ENCODE measurements at regions not wholly inside any gene's neighbourhood (a gene's known extent, or its start where the extent isn't known, plus 50 kb on each side); places are given as distances from the start of the nearest gene placed in this dataset.

DNA sequence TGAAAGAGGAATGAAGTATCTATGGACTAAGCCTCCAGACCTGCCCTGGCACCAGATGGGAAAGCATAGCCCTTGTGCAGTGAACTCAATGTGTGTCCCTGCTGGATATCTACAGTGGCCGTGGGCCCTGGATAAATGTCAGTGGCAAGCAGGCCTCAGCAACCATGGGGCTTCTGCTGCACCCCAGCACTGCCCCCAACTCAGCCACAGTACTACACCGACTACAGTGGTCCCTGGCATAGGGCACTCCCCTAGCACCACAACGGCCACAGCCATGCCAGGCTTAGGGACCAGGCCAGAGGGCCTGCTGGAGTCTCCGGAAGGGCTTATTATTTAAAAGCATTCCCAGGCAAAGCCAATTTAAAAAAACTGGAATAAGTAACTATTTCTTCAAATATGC, 459.1 kb downstream of the SH2D1A start:
- Histone ChIP-seq H3K36me3 (ENCODE audit: control insufficient read depth, insufficient read depth, low read length) (no peaks in the 10 kb centered on the region), H4K20me1 (ENCODE audit: control insufficient read depth, extremely low read depth, insufficient read depth, low read length) (no peaks in the 10 kb centered on the region), H2AFZ (ENCODE audit: low read length) (no peak overlapping the region), H3K4me2 (ENCODE audit: extremely low read depth, insufficient read depth, low read length) (no peak overlapping the region), H3K27ac (ENCODE audit: insufficient read depth, low read length) (no peak overlapping the region), H3K9ac (ENCODE audit: insufficient read depth, low read length) (no peak overlapping the region), H3K79me2 (ENCODE audit: control insufficient read depth, insufficient read depth, low read length) (no peaks in the 10 kb centered on the region), H3K4me3 (replicated peaks in 1 of 4; ENCODE audit: control extremely low read depth in 1 of 4, insufficient read depth in 1 of 4, low read depth in 3 of 4, low read length in 4 of 4) (no peak overlapping the region), H3K4me1 (ENCODE audit: control insufficient read depth, extremely low read depth, insufficient read depth, low read length) (no peaks in the 10 kb centered on the region), H3K9me3 (ENCODE audit: control insufficient read depth, insufficient read depth, low read depth, low read length) (no peaks in the 10 kb centered on the region), H3K27me3 (ENCODE audit: control insufficient read depth, insufficient read depth, low read length) (no peaks in the 10 kb centered on the region)
- no peak for TF ChIP-seq EZH2 (IDR thresholded peaks at IDR 0.05; ENCODE audit: low read length, missing control alignments)
- TF ChIP-seq, protein P1, sequence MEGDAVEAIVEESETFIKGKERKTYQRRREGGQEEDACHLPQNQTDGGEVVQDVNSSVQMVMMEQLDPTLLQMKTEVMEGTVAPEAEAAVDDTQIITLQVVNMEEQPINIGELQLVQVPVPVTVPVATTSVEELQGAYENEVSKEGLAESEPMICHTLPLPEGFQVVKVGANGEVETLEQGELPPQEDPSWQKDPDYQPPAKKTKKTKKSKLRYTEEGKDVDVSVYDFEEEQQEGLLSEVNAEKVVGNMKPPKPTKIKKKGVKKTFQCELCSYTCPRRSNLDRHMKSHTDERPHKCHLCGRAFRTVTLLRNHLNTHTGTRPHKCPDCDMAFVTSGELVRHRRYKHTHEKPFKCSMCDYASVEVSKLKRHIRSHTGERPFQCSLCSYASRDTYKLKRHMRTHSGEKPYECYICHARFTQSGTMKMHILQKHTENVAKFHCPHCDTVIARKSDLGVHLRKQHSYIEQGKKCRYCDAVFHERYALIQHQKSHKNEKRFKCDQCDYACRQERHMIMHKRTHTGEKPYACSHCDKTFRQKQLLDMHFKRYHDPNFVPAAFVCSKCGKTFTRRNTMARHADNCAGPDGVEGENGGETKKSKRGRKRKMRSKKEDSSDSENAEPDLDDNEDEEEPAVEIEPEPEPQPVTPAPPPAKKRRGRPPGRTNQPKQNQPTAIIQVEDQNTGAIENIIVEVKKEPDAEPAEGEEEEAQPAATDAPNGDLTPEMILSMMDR (conservative IDR thresholded peaks at IDR 0.05 in 1 of 2, IDR thresholded peaks at IDR 0.05 in 1 of 2; ENCODE audit: low read depth in 1 of 2, low read length in 2 of 2): no peak
- DNase-seq (ENCODE audit: low read depth in 2 of 2): no peak

DNA sequence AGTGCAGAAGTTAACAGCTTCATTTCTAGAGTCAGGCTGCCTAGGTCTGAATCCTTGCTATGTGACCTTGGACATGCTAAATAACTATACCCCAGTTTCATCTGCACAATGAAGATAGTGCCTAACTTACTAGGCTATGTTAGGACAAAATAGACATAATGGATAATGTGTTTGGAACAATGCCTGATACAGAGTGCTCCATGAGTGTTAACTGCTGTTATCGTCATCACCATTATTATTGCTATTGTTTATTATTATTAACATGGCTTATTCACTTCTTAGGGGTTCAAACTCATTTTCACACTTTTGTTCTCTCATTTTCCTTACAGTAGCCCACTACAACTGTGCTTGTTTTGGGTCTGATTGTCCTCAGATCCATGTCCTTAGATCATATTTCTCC, 467.7 kb downstream of the SH2D1A start:
- Histone ChIP-seq H3K27ac (ENCODE audit: insufficient read depth, low read length) (no peak overlapping the region), H2AFZ (ENCODE audit: low read length) (no peak overlapping the region), H3K4me3 (replicated peaks in 1 of 4; ENCODE audit: control extremely low read depth in 1 of 4, insufficient read depth in 1 of 4, low read depth in 3 of 4, low read length in 4 of 4) (no peak overlapping the region), H3K36me3 (ENCODE audit: control insufficient read depth, insufficient read depth, low read length) (no peaks in the 10 kb centered on the region), H3K4me1 (ENCODE audit: control insufficient read depth, extremely low read depth, insufficient read depth, low read length) (no peaks in the 10 kb centered on the region), H3K79me2 (ENCODE audit: control insufficient read depth, insufficient read depth, low read length) (no peaks in the 10 kb centered on the region), H3K9ac (ENCODE audit: insufficient read depth, low read length) (no peak overlapping the region), H3K9me3 (ENCODE audit: control insufficient read depth, insufficient read depth, low read depth, low read length) (no peaks in the 10 kb centered on the region), H3K4me2 (ENCODE audit: extremely low read depth, insufficient read depth, low read length) (no peak overlapping the region), H3K27me3 (ENCODE audit: control insufficient read depth, insufficient read depth, low read length) (no peaks in the 10 kb centered on the region), H4K20me1 (ENCODE audit: control insufficient read depth, extremely low read depth, insufficient read depth, low read length) (no peaks in the 10 kb centered on the region)
- no peak for DNase-seq (ENCODE audit: low read depth in 2 of 2)
- TF ChIP-seq, protein P1 (conservative IDR thresholded peaks at IDR 0.05 in 1 of 2, IDR thresholded peaks at IDR 0.05 in 1 of 2; ENCODE audit: low read depth in 1 of 2, low read length in 2 of 2): no peak
- TF ChIP-seq EZH2 (IDR thresholded peaks at IDR 0.05; ENCODE audit: low read length, missing control alignments): no peak

DNA sequence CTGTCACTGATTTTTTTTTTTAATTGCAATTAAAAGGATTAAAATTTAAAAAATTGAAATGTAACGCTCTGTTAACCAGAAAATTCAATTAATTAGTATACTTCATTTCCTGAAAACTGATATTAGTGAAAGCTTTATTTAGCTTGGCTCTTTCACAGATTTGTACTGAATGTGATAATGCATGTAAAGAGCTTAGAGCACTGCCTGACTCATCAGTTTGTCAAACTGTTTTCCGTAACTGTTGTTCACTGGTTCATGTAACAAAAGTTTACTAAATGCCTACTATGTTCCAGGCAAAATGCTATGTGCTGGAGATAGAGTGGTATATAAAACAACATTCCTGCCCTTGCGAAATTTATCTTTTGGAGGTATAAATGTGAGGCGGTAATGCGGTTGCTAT, 471.7 kb downstream of the SH2D1A start:
- no peak for DNase-seq (ENCODE audit: low read depth in 2 of 2)
- no peak overlapping the region for H3K27ac ChIP-seq (ENCODE audit: insufficient read depth, low read length)
- H3K9me3 ChIP-seq (ENCODE audit: control insufficient read depth, insufficient read depth, low read depth, low read length): no peaks in the 10 kb centered on the region
- TF ChIP-seq, protein P1 (conservative IDR thresholded peaks at IDR 0.05 in 1 of 2, IDR thresholded peaks at IDR 0.05 in 1 of 2; ENCODE audit: low read depth in 1 of 2, low read length in 2 of 2): no peak
- TF ChIP-seq EZH2 (IDR thresholded peaks at IDR 0.05; ENCODE audit: low read length, missing control alignments): no peak
- H4K20me1 ChIP-seq (ENCODE audit: control insufficient read depth, extremely low read depth, insufficient read depth, low read length): no peaks in the 10 kb centered on the region
- no peaks in the 10 kb centered on the region for H3K27me3 ChIP-seq (ENCODE audit: control insufficient read depth, insufficient read depth, low read length)
- no peak overlapping the region for H2AFZ ChIP-seq (ENCODE audit: low read length)
- H3K79me2 ChIP-seq (ENCODE audit: control insufficient read depth, insufficient read depth, low read length): no peaks in the 10 kb centered on the region
- H3K36me3 ChIP-seq (ENCODE audit: control insufficient read depth, insufficient read depth, low read length): no peaks in the 10 kb centered on the region
- no peaks in the 10 kb centered on the region for H3K4me1 ChIP-seq (ENCODE audit: control insufficient read depth, extremely low read depth, insufficient read depth, low read length)
- H3K4me2 ChIP-seq (ENCODE audit: extremely low read depth, insufficient read depth, low read length): no peak overlapping the region
- H3K9ac ChIP-seq (ENCODE audit: insufficient read depth, low read length): no peak overlapping the region
- no peak overlapping the region for H3K4me3 ChIP-seq (replicated peaks in 1 of 4; ENCODE audit: control extremely low read depth in 1 of 4, insufficient read depth in 1 of 4, low read depth in 3 of 4, low read length in 4 of 4)

All from fibroblast of lung (primary cell).